GM23338 (cell line): ENCODE measurements at regions not wholly inside any gene's neighbourhood (a gene's known extent, or its start where the extent isn't known, plus 50 kb on each side); places are given as distances from the start of the nearest gene placed in this dataset.

Source experiments
- ATAC-seq: fragments of 200-7000 bp; cut with Tn5 transposase; 3 replicates; pipeline ENCODE4 v1.9.1; 2020
- DNase-seq: peaks from one replicate; pipeline ENCODE4 v3.0.0-alpha.2; 2015; ENCODE audit warnings: low spot score
- H2AFZ ChIP-seq: fragments of 200-600 bp; sonication (generic); 2 replicates; pipeline ENCODE4 v1.8.0; 2016; ENCODE audit warnings: antibody characterized with exemption, mild to moderate bottlenecking, moderate library complexity
- H3F3A ChIP-seq: fragments of 200-600 bp; sonication (generic); replicated peaks from 2 replicates; pipeline ENCODE4 v1.8.0; 2017; ENCODE audit warnings: antibody characterized with exemption, mixed run types, low read depth
- H3K27ac ChIP-seq: fragments of 200-600 bp; sonication (generic); 2 replicates; pipeline ENCODE4 v1.6.1; 2016; ENCODE audit warnings: low read depth
- H3K27me3 ChIP-seq: fragments of 200-600 bp; sonication (generic); 2 replicates; pipeline ENCODE4 v1.8.0; 2016; ENCODE audit warnings: mild to moderate bottlenecking, mixed run types, moderate library complexity; ENCODE audit not compliant: insufficient read depth
- H3K36me3 ChIP-seq: fragments of 200-600 bp; sonication (generic); 2 replicates; pipeline ENCODE4 v1.8.0; 2016; ENCODE audit warnings: mild to moderate bottlenecking; ENCODE audit not compliant: insufficient read depth
- H3K4me1 ChIP-seq: fragments of 200-600 bp; sonication (generic); 2 replicates; pipeline ENCODE4 v1.8.0; 2016; ENCODE audit warnings: mild to moderate bottlenecking, moderate library complexity; ENCODE audit not compliant: insufficient read depth
- H3K4me2 ChIP-seq: fragments of 200-600 bp; sonication (generic); 2 replicates; pipeline ENCODE4 v1.7.1; 2017; ENCODE audit warnings: mixed run types
- H3K4me3 ChIP-seq: fragments of 200-600 bp; sonication (generic); 2 replicates; pipeline ENCODE4 v1.6.1; 2016; ENCODE audit warnings: mixed run types
- H3K79me2 ChIP-seq: fragments of 200-600 bp; sonication (generic); replicated peaks from 2 replicates; pipeline ENCODE4 v1.8.0; 2017; ENCODE audit warnings: mild to moderate bottlenecking; ENCODE audit not compliant: insufficient read depth
- H3K9me2 ChIP-seq: fragments of 200-600 bp; sonication (generic); 2 replicates; pipeline ENCODE4 v1.8.0; 2017; ENCODE audit not compliant: insufficient read depth
- H4K20me1 ChIP-seq: fragments of 200-600 bp; sonication (generic); replicated peaks from 2 replicates; pipeline ENCODE4 v1.8.0; 2017; ENCODE audit warnings: mild to moderate bottlenecking; ENCODE audit not compliant: insufficient read depth
- H3K27ac Mint-ChIP-seq: 2 replicates; pipeline ENCODE4 v1.8.0; 2020; ENCODE audit warnings: inconsistent platforms, mild to moderate bottlenecking, moderate library complexity, mixed read lengths
- H3K27me3 Mint-ChIP-seq: 3 replicates; pipeline ENCODE4 v1.8.0; 2022; ENCODE audit warnings: low read depth, mild to moderate bottlenecking, moderate library complexity, mixed read lengths, inconsistent platforms; ENCODE audit not compliant: insufficient read depth, poor library complexity
- H3K36me3 Mint-ChIP-seq: 3 replicates; pipeline ENCODE4 v1.8.0; 2021; ENCODE audit warnings: low read depth, mild to moderate bottlenecking, inconsistent platforms, moderate library complexity, mixed read lengths
- H3K4me1 Mint-ChIP-seq: 3 replicates; pipeline ENCODE4 v1.8.0; 2020; ENCODE audit warnings: mild to moderate bottlenecking, inconsistent platforms, mixed read lengths
- H3K4me3 Mint-ChIP-seq: 3 replicates; pipeline ENCODE4 v1.8.0; 2021; ENCODE audit warnings: moderate library complexity, mild to moderate bottlenecking, inconsistent platforms, mixed read lengths
- H3K9me3 Mint-ChIP-seq: 3 replicates; pipeline ENCODE4 v1.8.0; 2020; ENCODE audit warnings: moderate library complexity, mild to moderate bottlenecking, inconsistent platforms, mixed read lengths
- CTCF ChIP-seq, 2 experiments: fragments of 200-600 bp in 1 of 2; sonication (generic) in 1 of 2; conservative IDR thresholded peaks; 2 replicates each; pipeline versions ENCODE4 v1.5.1 to v1.6.1; 2016 to 2017; ENCODE audit warnings: antibody characterized with exemption in 2 of 2, low read depth in 2 of 2, mild to moderate bottlenecking in 2 of 2, moderate library complexity in 1 of 2
- EZH2 ChIP-seq: fragments of 200-600 bp; sonication (generic); IDR thresholded peaks from one replicate; pipeline ENCODE4 v1.8.0; 2017; ENCODE audit warnings: antibody characterized with exemption, mild to moderate bottlenecking, low read depth; ENCODE audit not compliant: unreplicated experiment
- EZH2phosphoT487 ChIP-seq: fragments of 200-600 bp; sonication (generic); IDR thresholded peaks from one replicate; pipeline ENCODE4 v1.8.1; 2018; ENCODE audit warnings: antibody characterized with exemption; ENCODE audit not compliant: unreplicated experiment
- JUNB ChIP-seq: IDR thresholded peaks from one replicate; pipeline ENCODE4 v1.6.1; 2016; ENCODE audit warnings: antibody characterized with exemption; ENCODE audit not compliant: unreplicated experiment
- NANOG ChIP-seq: IDR thresholded peaks from 2 replicates; pipeline ENCODE4 v1.6.1; 2016; ENCODE audit warnings: antibody characterized with exemption, borderline replicate concordance
- POLR2AphosphoS5 ChIP-seq: IDR thresholded peaks from 2 replicates; pipeline ENCODE4 v1.6.1; 2016; ENCODE audit warnings: antibody characterized with exemption, low read depth
- REST ChIP-seq: IDR thresholded peaks from one replicate; pipeline ENCODE4 v1.6.1; 2018; ENCODE audit warnings: antibody characterized with exemption; ENCODE audit not compliant: unreplicated experiment
- STAT1 ChIP-seq: IDR thresholded peaks from one replicate; pipeline ENCODE4 v1.6.1; 2016; ENCODE audit warnings: antibody characterized with exemption; ENCODE audit not compliant: unreplicated experiment
- ZNF114 ChIP-seq: fragments of 250-450 bp; sonication (Bioruptor Pico); IDR thresholded peaks from 2 replicates; pipeline ENCODE4 v1.5.0; 2020; ENCODE audit warnings: mild to moderate bottlenecking, moderate library complexity
- ZNF331 ChIP-seq: fragments of 250-450 bp; sonication (Bioruptor Pico); IDR thresholded peaks from 2 replicates; pipeline ENCODE4 v1.5.0; 2020; ENCODE audit warnings: low read depth, mild to moderate bottlenecking, moderate library complexity
- TF ChIP-seq, protein P1 (sequence below): IDR thresholded peaks from 2 replicates; pipeline ENCODE4 v1.6.1; 2016; ENCODE audit warnings: antibody characterized with exemption

- no peak overlapping the region for H3K27ac ChIP-seq
- TF ChIP-seq JUNB (no peak), NANOG (no peak), CTCF (conservative IDR thresholded peaks at IDR 0.05; ENCODE audit: low read depth in 2 of 2) (no peak), STAT1 (no peak), POLR2AphosphoS5 (no peak)
- TF ChIP-seq, protein P1, sequence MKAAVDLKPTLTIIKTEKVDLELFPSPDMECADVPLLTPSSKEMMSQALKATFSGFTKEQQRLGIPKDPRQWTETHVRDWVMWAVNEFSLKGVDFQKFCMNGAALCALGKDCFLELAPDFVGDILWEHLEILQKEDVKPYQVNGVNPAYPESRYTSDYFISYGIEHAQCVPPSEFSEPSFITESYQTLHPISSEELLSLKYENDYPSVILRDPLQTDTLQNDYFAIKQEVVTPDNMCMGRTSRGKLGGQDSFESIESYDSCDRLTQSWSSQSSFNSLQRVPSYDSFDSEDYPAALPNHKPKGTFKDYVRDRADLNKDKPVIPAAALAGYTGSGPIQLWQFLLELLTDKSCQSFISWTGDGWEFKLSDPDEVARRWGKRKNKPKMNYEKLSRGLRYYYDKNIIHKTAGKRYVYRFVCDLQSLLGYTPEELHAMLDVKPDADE, result no peak
- no peaks in the 10 kb centered on the region for H3K79me2 ChIP-seq
- Mint-ChIP-seq H3K27me3 (peaks cover 4% of the 10 kb centered on the region), H3K9me3 (no peaks in the 10 kb centered on the region), H3K4me3 (no peak overlapping the region), H3K4me1 (peaks cover 3% of the 10 kb centered on the region; the same call in 2 of the 3 replicates), H3K27ac (no peak overlapping the region), H3K36me3 (no peaks in the 10 kb centered on the region)
- H4K20me1 ChIP-seq, result no peaks in the 10 kb centered on the region
- no peaks in the 10 kb centered on the region for H3K9me2 ChIP-seq
- peak overlapping the region; percentile 83 for H2AFZ ChIP-seq
- no peaks in the 10 kb centered on the region for H3K4me1 ChIP-seq
- no peak overlapping the region for H3K4me3 ChIP-seq
- no peak overlapping the region for H3K4me2 ChIP-seq
- H3F3A ChIP-seq, result no peaks in the 10 kb centered on the region
- no peaks in the 10 kb centered on the region for H3K36me3 ChIP-seq
- H3K27me3 ChIP-seq, result no peaks in the 10 kb centered on the region
- ATAC-seq (no peak), DNase-seq (no peak)
Measured at GRCh38 chr2:76193089-76193488, 482.4 kb upstream of the GCFC2 start.

DNA sequence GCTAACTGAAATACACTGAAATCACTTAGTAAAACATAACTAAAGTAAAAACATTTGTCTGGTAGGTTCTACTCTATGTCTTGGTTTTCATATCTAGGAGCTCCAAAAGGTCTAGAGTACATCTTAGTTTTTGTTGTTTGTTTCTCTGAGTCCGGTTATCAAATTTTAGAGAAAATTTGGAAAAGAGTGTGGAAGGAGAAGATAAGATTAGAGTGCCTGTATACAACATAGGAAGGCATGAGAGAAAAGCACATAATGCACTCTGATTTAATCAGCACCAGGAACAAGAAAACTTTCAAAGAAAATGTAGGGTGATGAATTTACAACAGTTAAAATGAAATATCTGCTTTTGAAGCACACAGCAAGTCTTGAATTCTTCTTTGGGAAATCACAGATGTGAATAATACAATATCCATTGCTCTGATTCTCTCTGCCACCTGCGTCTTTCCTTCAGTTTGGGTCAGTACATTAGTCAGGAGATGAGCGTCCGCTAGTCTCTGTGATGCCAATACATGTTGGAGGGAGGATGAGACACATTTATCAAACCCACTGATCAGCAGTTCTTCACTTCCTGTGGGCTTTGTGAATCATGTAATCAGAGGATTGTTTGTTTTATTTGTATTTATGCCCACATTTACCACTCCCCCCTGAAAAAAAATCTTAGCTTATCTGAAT, 477.8 kb upstream of the GCFC2 start:
- TF ChIP-seq JUNB (no peak), POLR2AphosphoS5 (no peak), NANOG (no peak), ZNF114 (CRISPR knock-in tag) (no peak), STAT1 (no peak), REST (no peak), EZH2 (no peak), ZNF331 (no peak), CTCF (conservative IDR thresholded peaks at IDR 0.05; ENCODE audit: low read depth in 2 of 2) (no peak), EZH2phosphoT487 (no peak)
- Mint-ChIP-seq H3K9me3 (no peaks in the 10 kb centered on the region), H3K4me1 (peaks cover 3% of the 10 kb centered on the region; the same call in 1 of the 3 replicates), H3K36me3 (no peaks in the 10 kb centered on the region), H3K4me3 (no peak overlapping the region), H3K27me3 (no peaks in the 10 kb centered on the region), H3K27ac (no peak overlapping the region)
- no peak for ATAC-seq
- Histone ChIP-seq H3K4me1 (no peaks in the 10 kb centered on the region), H3K4me2 (no peak overlapping the region), H3K36me3 (no peaks in the 10 kb centered on the region), H4K20me1 (no peaks in the 10 kb centered on the region), H3K27me3 (no peaks in the 10 kb centered on the region), H3K9me2 (no peaks in the 10 kb centered on the region), H3K4me3 (no peak overlapping the region), H2AFZ (peak overlapping the region; percentile 0; the same call in 1 of the 2 replicates), H3K79me2 (no peaks in the 10 kb centered on the region), H3F3A (no peaks in the 10 kb centered on the region), H3K27ac (no peak overlapping the region)
- DNase-seq, result no peak
